Osteocyte (in vitro differentiated cells): ENCODE measurements at regions not wholly inside any gene's neighbourhood (a gene's known extent, or its start where the extent isn't known, plus 50 kb on each side); places are given as distances from the start of the nearest gene placed in this dataset.
"Not testable (repeated sequence)": the region's sequence is repeated elsewhere in the genome, so short reads cannot be mapped to it uniquely, and the experiment has no call there.

ENCODE experiments used
- DNase-seq: peaks from one replicate; pipeline ENCODE4 v3.0.0; 2021; ENCODE audit warnings: mixed read lengths; ENCODE audit not compliant: unreplicated experiment; ENCODE audit errors: extremely low spot score
- H3K27ac Mint-ChIP-seq: one replicate; pipeline ENCODE4 v1.8.0; 2021; ENCODE audit warnings: mild to moderate bottlenecking, mixed read lengths; ENCODE audit not compliant: unreplicated experiment
- H3K27me3 Mint-ChIP-seq: one replicate; pipeline ENCODE4 v1.8.0; 2021; ENCODE audit warnings: mixed read lengths; ENCODE audit not compliant: unreplicated experiment
- H3K36me3 Mint-ChIP-seq: one replicate; pipeline ENCODE4 v1.8.0; 2021; ENCODE audit warnings: mixed read lengths; ENCODE audit not compliant: unreplicated experiment
- H3K4me1 Mint-ChIP-seq: one replicate; pipeline ENCODE4 v1.8.0; 2021; ENCODE audit warnings: mixed read lengths; ENCODE audit not compliant: unreplicated experiment
- H3K4me3 Mint-ChIP-seq: one replicate; pipeline ENCODE4 v1.8.0; 2021; ENCODE audit warnings: mild to moderate bottlenecking, moderate library complexity, mixed read lengths; ENCODE audit not compliant: unreplicated experiment
- H3K9me3 Mint-ChIP-seq: one replicate; pipeline ENCODE4 v1.8.0; 2021; ENCODE audit warnings: mixed read lengths; ENCODE audit not compliant: unreplicated experiment

DNA sequence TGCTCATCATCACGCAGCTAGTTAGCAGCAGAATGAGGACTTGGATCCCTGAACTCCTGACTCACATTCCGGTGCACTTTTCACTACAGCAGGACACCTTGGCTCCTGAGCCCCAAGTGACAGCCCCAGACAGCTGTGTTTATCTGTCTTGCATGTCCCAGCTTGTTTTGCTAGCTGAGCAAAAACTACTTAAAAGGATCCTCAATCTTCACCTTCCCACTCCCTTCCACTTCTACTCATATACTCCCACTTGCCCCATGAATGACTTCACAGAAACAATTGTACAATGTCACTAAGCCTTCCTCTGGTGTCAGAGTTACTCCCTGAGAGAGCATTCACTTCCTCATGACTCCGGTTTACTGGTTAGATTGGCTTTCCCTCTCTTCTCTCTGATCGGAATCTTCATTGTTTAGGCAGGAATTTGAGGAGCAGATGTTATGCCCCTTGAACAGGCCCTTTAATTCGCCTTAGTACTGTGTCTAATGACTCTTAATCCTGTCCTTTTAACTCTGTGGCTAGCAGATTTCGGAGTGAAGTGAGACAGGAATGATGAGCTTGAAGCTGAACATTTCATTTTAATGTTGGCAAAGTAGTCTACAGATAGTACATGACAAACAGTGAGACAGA is 587.2 kb upstream of the CHD1 start:
- not testable (repeated sequence) for H3K27me3 Mint-ChIP-seq, H3K4me1 Mint-ChIP-seq, H3K4me3 Mint-ChIP-seq, H3K27ac Mint-ChIP-seq, H3K9me3 Mint-ChIP-seq, DNase-seq, H3K36me3 Mint-ChIP-seq

DNA sequence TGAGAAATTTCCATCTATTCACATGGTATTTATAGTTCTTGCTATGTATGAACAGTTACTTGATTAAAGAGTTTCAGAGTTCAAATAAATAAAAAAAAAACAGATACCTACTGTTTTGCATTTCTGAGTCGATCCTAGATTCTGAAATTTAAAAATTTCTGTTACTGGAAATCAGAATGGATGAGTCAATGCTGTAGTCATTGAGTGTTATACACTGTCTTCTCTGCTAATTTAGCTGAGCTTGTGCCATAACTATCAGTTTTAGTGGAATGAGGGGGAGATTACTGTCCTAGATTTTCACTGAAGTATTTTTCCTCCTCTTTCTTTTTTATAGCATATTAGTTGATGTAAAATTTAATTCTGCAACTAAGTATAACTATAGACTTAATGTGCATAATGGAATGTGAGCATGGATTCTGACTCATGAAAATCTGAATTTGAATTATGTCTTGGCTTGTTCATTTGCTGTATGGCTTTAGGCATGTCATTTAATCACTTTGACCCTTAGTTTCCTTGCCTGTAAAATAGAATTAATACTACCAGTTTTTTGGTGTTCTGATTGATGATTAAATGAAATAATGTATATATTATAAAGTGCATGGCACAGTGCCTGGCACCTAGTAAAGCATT is 581.5 kb upstream of the CHD1 start:
- H3K4me3 Mint-ChIP-seq, H3K9me3 Mint-ChIP-seq, H3K27me3 Mint-ChIP-seq, H3K4me1 Mint-ChIP-seq, H3K36me3 Mint-ChIP-seq, DNase-seq, H3K27ac Mint-ChIP-seq: not testable (repeated sequence)

DNA sequence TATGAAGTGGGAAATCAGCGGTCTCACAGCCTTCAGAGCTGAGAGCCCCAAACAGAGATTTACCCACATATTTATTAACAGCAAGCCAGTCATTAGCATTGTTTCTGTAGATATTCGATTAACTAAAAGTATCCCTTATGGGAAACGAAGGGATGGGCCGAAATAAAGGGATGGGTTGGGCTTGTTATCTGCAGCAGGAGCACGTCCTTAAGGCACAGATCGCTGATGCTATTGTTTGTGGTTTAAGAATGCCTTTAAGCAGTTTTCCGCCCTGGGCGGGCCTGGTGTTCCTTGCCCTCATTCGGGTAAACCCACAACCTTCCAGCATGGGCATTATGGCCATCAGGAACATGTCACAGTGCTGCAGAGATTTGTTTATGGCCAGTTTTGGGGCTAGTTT is 580.3 kb upstream of the CHD1 start:
- DNase-seq, H3K27me3 Mint-ChIP-seq, H3K27ac Mint-ChIP-seq, H3K4me1 Mint-ChIP-seq, H3K36me3 Mint-ChIP-seq, H3K9me3 Mint-ChIP-seq, H3K4me3 Mint-ChIP-seq: not testable (repeated sequence)

DNA sequence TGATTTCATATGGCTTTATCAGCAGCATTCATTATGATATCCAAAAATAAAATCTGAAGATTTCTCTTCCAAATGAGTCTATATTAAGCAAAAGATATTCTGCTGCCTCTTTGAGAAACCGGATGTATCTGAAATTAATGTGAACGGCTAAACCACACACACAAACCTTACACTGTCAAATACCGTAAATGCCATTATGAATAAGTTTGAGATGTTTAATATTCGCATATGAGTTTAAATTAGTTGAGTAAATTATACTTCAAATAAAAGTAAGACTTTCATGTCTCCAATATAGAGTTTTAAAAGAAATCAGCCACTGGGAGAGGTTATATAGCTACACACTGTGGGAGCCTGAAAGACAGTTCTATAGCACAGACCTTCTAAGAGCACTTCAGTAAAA is 566.6 kb upstream of the CHD1 start:
- H3K4me1 Mint-ChIP-seq, H3K9me3 Mint-ChIP-seq, H3K36me3 Mint-ChIP-seq, DNase-seq, H3K27me3 Mint-ChIP-seq, H3K4me3 Mint-ChIP-seq, H3K27ac Mint-ChIP-seq: not testable (repeated sequence)

DNA sequence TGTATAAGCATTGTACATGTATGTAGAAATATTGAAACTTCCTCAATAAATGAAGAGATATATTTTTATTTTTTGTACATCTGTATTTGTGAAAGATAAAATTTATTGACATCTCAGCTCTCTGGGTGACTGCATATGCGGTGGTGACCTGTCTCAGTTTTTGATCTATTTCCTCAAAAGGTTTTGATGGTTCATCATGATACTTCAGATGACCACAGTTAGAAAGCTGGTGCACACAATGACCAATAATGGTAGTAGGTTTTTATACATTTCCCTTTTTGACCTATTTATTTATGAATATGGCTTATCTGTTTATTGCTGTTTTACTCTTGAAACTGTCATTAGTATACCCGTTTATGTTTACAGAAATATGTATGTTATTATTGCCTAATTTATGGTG is 549.6 kb upstream of the CHD1 start:
- H3K27me3 Mint-ChIP-seq, H3K9me3 Mint-ChIP-seq, H3K36me3 Mint-ChIP-seq, DNase-seq, H3K27ac Mint-ChIP-seq, H3K4me3 Mint-ChIP-seq, H3K4me1 Mint-ChIP-seq: not testable (repeated sequence)

DNA sequence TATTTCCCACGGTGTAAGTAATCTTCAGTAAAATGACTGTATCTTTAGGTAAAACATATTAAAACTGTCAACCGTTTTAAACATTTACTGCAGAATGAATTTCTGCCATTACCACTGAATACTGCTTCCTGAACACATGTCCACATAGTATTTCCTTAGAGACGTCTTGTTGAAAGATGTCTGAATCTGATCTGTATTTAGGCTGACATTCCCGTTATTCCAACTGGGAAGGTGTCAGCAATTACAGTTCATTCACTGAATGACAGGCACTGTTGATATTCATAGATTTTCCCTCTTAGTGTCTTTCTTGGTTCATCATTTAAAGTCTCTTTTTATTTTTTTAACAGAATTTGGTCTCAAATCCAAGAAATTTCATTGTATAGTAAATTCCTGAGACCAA is 544.5 kb upstream of the CHD1 start:
- H3K36me3 Mint-ChIP-seq, H3K4me1 Mint-ChIP-seq, H3K9me3 Mint-ChIP-seq, H3K27ac Mint-ChIP-seq, DNase-seq, H3K27me3 Mint-ChIP-seq, H3K4me3 Mint-ChIP-seq: not testable (repeated sequence)

DNA sequence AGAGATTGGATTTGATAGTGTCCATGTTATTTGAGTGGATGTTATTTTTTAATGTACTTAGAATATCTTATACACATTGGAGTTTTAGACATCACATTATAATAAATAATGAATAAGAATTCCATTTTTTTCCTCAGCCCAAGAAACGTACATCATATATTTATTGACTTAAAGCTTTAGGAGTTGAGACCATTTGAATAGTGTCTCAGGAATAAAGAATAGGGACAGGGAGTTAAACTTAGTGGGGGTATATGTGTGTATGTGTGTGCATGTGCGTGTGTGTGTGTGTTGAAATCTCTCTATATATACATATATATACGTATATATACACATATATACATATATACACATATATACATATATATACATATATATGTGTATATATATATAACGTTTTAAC is 542.9 kb upstream of the CHD1 start:
- DNase-seq, H3K27me3 Mint-ChIP-seq, H3K4me3 Mint-ChIP-seq, H3K27ac Mint-ChIP-seq, H3K4me1 Mint-ChIP-seq, H3K9me3 Mint-ChIP-seq, H3K36me3 Mint-ChIP-seq: not testable (repeated sequence)

DNA sequence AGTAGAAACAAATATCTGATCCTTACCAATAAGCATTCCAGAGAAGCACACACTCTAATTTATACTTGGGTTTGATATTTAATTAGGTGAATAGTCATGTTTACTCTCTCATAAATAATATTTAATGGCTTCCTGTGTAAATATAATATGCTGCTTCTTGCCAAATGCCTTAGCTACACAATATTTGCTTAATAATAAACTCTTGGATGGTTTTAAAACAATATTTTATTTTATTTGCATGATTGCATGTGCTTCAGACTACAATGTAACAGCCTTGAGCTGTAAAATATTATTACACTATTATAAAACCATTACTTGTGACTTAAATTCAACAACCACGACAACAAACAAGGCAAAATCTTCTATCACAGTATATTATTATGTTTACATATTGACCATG is 542.4 kb upstream of the CHD1 start:
- not testable (repeated sequence) for H3K36me3 Mint-ChIP-seq, H3K4me1 Mint-ChIP-seq, H3K27ac Mint-ChIP-seq, H3K9me3 Mint-ChIP-seq, H3K4me3 Mint-ChIP-seq, DNase-seq, H3K27me3 Mint-ChIP-seq

DNA sequence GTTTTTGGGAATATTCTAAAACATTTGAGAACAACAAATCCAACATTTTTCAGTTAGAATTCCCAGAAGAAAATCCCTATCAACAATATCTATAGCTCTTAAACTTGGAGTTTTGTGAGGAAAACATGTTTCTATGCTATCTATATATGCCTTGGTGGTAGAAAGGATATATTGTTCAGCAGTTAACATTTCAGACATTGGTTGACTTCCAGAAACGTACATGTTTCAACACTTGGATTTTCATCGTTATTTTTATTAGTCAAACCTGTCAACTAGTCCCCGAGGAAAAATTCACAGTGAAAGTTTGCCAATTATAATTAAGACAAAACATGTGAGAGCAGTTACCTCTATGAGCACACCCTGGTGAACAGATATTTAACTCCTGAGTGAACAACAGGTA is 541.8 kb upstream of the CHD1 start:
- not testable (repeated sequence) for H3K27ac Mint-ChIP-seq, H3K27me3 Mint-ChIP-seq, H3K9me3 Mint-ChIP-seq, H3K4me1 Mint-ChIP-seq, H3K4me3 Mint-ChIP-seq, DNase-seq, H3K36me3 Mint-ChIP-seq
